ENCODE measurements at regions not wholly inside any gene's neighbourhood (a gene's known extent, or its start where the extent isn't known, plus 50 kb on each side); places are given as distances from the start of the nearest gene placed in this dataset.

GRCh38 chr6:133740816-133741215 is 148.1 kb upstream of the TCF21 start:
- TF ChIP-seq CTCF (IDR thresholded peaks at IDR 0.05), result no peak

GRCh38 chr6:133741375-133741861 is 147.5 kb upstream of the TCF21 start:
- TF ChIP-seq CTCF (IDR thresholded peaks at IDR 0.05), result no peak

GRCh38 chr6:133743621-133744020 is 145.3 kb upstream of the TCF21 start:
- TF ChIP-seq CTCF (IDR thresholded peaks at IDR 0.05), result no peak

- no peak for TF ChIP-seq CTCF (IDR thresholded peaks at IDR 0.05)
Observed at GRCh38 chr6:133746417-133746770, 142.5 kb upstream of the TCF21 start.

- no peak for TF ChIP-seq CTCF (IDR thresholded peaks at IDR 0.05)
Observed at GRCh38 chr6:133748628-133749027, 140.3 kb upstream of the TCF21 start.

GRCh38 chr6:133749427-133749826 is 139.5 kb upstream of the TCF21 start:
- TF ChIP-seq CTCF (IDR thresholded peaks at IDR 0.05), result no peak

GRCh38 chr6:133752129-133752528 is 136.8 kb upstream of the TCF21 start:
- no peak for TF ChIP-seq CTCF (IDR thresholded peaks at IDR 0.05)

- TF ChIP-seq CTCF (IDR thresholded peaks at IDR 0.05), result no peak
Observed at GRCh38 chr6:133753756-133754155, 135.2 kb upstream of the TCF21 start.
